K562 (cell line): ENCODE measurements at regions not wholly inside any gene's neighbourhood (a gene's known extent, or its start where the extent isn't known, plus 50 kb on each side); places are given as distances from the start of the nearest gene placed in this dataset.

Source experiments
- ATAC-seq: fragments of 200-7000 bp; cut with Tn5 transposase; 3 replicates; pipeline ENCODE4 v1.9.1; 2020; ENCODE audit warnings: moderate library complexity
- BruUV-seq: library from RNA; stranded (reverse); fragments of 400-500 nt; replicated peaks from 2 replicates; lab custom pipeline; 2021; lab: Mats Ljungman, UMichigan
- CTCF ChIA-PET: fragments of 300-600 bp; formaldehyde crosslinking; extraction: SDS; loops from one replicate; lab custom pipeline; 2021; ENCODE audit warnings: low intra/inter-chr PET ratio; lab: Yijun Ruan, JAX
- POLR2A ChIA-PET: fragments of 300-600, 350-650 bp; sonication (Branson Sonifier 250); formaldehyde crosslinking; extraction: SDS; loops from one replicate; lab custom pipeline; 2021; ENCODE audit warnings: antibody characterized with exemption, inconsistent platforms; lab: Yijun Ruan, JAX
- DNase-seq, 4 experiments: peaks; one replicate each; pipeline versions ENCODE4 v3.0.0 to v3.0.0-alpha.2; 2011 to 2018; ENCODE audit warnings: low spot score in 3 of 4, mixed read lengths in 3 of 4; ENCODE audit errors: extremely low read depth in 1 of 4
- FAIRE-seq: peaks from 2 replicates; lab custom pipeline; 2011; peaks lifted over from hg19 to GRCh38; lab: Jason Lieb, UNC
- H2AFZ ChIP-seq: 2 replicates; pipeline ENCODE4 v1.6.0; 2011; ENCODE audit warnings: low read depth, low read length, control low read depth, inconsistent platforms
- H3K27ac ChIP-seq: fragments of 200-600 bp; 3 replicates; pipeline ENCODE4 v1.8.0; 2011; ENCODE audit warnings: low read depth, mild to moderate bottlenecking, control low read depth, inconsistent platforms, low read length, moderate library complexity, mixed read lengths; ENCODE audit errors: extremely low read depth
- H3K27me3 ChIP-seq, 2 experiments: fragments of 300-600 bp in 1 of 2; 2 replicates in 1 of 2; 3 replicates in 1 of 2; pipeline versions ENCODE4 v1.6.0 to v1.8.0; 2011; ENCODE audit warnings: inconsistent platforms in 2 of 2, low read length in 2 of 2, mild to moderate bottlenecking in 1 of 2, mixed read lengths in 1 of 2, moderate library complexity in 1 of 2; ENCODE audit not compliant: control insufficient read depth in 2 of 2, insufficient read depth in 2 of 2
- H3K36me3 ChIP-seq: fragments of 300-600 bp; 3 replicates; pipeline ENCODE4 v1.8.0; 2011; ENCODE audit warnings: mild to moderate bottlenecking, low read length, inconsistent platforms; ENCODE audit not compliant: control insufficient read depth, insufficient read depth
- H3K4me1 ChIP-seq, 2 experiments: fragments of 200-600 bp in 1 of 2; replicated peaks in 1 of 2; 2 replicates in 1 of 2; 3 replicates in 1 of 2; pipeline versions ENCODE4 v1.5.1 to v1.8.0; 2011; ENCODE audit warnings: inconsistent platforms in 2 of 2, low read length in 2 of 2, mild to moderate bottlenecking in 1 of 2, mixed read lengths in 1 of 2, moderate library complexity in 1 of 2; ENCODE audit not compliant: control insufficient read depth in 2 of 2, insufficient read depth in 2 of 2
- H3K4me2 ChIP-seq: 2 replicates; pipeline ENCODE4 v1.6.1; 2011; ENCODE audit warnings: low read length, control low read depth, inconsistent platforms, mixed read lengths; ENCODE audit not compliant: insufficient read depth
- H3K4me3 ChIP-seq: fragments of 200-600 bp; sonication (generic), shearing (Covaris generic); 2 replicates; pipeline ENCODE4 v1.5.1; 2016; ENCODE audit warnings: control low read depth, inconsistent platforms
- H3K79me2 ChIP-seq: fragments of 200-600 bp; 3 replicates; pipeline ENCODE4 v1.8.0; 2011; ENCODE audit warnings: low read length, inconsistent platforms; ENCODE audit not compliant: control insufficient read depth, insufficient read depth
- H3K9ac ChIP-seq, 2 experiments: 2 replicates each; pipeline versions ENCODE4 v1.6.0 to v1.6.1; 2011; ENCODE audit warnings: low read depth in 2 of 2, low read length in 2 of 2, control low read depth in 1 of 2, inconsistent platforms in 1 of 2, mild to moderate bottlenecking in 1 of 2, mixed read lengths in 1 of 2; ENCODE audit not compliant: insufficient read depth in 1 of 2
- H3K9me1 ChIP-seq: one replicate; pipeline ENCODE4 v1.6.0; 2011; ENCODE audit warnings: inconsistent platforms, mild to moderate bottlenecking, low read length, moderate library complexity; ENCODE audit not compliant: control insufficient read depth, insufficient read depth
- H3K9me3 ChIP-seq: replicated peaks from 2 replicates; pipeline ENCODE4 v1.5.1; 2011; ENCODE audit warnings: low read depth, low read length, inconsistent platforms; ENCODE audit not compliant: control insufficient read depth, insufficient read depth
- H4K20me1 ChIP-seq: replicated peaks from 2 replicates; pipeline ENCODE4 v1.6.1; 2011; ENCODE audit warnings: low read length, inconsistent platforms, mixed read lengths; ENCODE audit not compliant: control insufficient read depth, insufficient read depth
- CBFA2T2 ChIP-seq: fragments of 450-650 bp; conservative IDR thresholded peaks from 2 replicates; pipeline ENCODE4 v1.6.1; 2017; ENCODE audit warnings: mild to moderate bottlenecking
- CHCHD3 ChIP-seq: fragments of 250-450 bp; sonication (Bioruptor Pico); IDR thresholded peaks from 2 replicates; pipeline ENCODE4 v2.1.2; 2022; ENCODE audit warnings: mild to moderate bottlenecking
- CREB1 ChIP-seq, 2 experiments: sonication (generic) in 1 of 2; formaldehyde crosslinking in 1 of 2; IDR thresholded peaks; 2 replicates each; pipeline versions ENCODE4 v1.6.1 to v1.8.0; 2012 to 2022; ENCODE audit warnings: inconsistent platforms in 1 of 2, mild to moderate bottlenecking in 1 of 2, missing genetic modification reagents in 1 of 2, moderate library complexity in 1 of 2
- HNRNPK ChIP-seq: fragments of 200-400 bp; formaldehyde crosslinking; IDR thresholded peaks from one replicate; pipeline ENCODE4 v1.6.1; 2018; ENCODE audit warnings: mild to moderate bottlenecking, low read depth, low read length; ENCODE audit not compliant: poor library complexity, severe bottlenecking
- HOXB6 ChIP-seq: fragments of 250-450 bp; sonication (Bioruptor Pico); IDR thresholded peaks from 2 replicates; pipeline ENCODE4 v1.5.1; 2022; ENCODE audit warnings: mild to moderate bottlenecking, borderline replicate concordance
- KLF1 ChIP-seq: fragments of 450-650 bp; IDR thresholded peaks from 2 replicates; pipeline ENCODE4 v1.6.1; 2016; ENCODE audit warnings: missing genetic modification characterization, missing compliant biosample characterization
- POLR3G ChIP-seq: IDR thresholded peaks from 2 replicates; pipeline ENCODE4 v1.6.1; 2011; ENCODE audit not compliant: insufficient read length, insufficient replicate concordance; ENCODE audit errors: extremely low read depth
- PPARD ChIP-seq: fragments of 250-450 bp; sonication (Bioruptor Pico); IDR thresholded peaks from 2 replicates; pipeline ENCODE4 v1.8.0; 2022; ENCODE audit warnings: inconsistent platforms, mild to moderate bottlenecking, moderate library complexity
- RBM15 ChIP-seq: fragments of 200-400 bp; formaldehyde crosslinking; IDR thresholded peaks from 2 replicates; pipeline ENCODE4 v1.6.1; 2018; ENCODE audit warnings: mild to moderate bottlenecking, low read length, moderate library complexity; ENCODE audit not compliant: insufficient read depth
- TEAD1 ChIP-seq, 2 experiments: fragments of 450-650 bp in 1 of 2; sonication (generic) in 1 of 2; formaldehyde crosslinking; IDR thresholded peaks; 2 replicates each; pipeline versions ENCODE4 v1.4.0 to v1.8.0; 2020 to 2022; ENCODE audit warnings: mild to moderate bottlenecking in 2 of 2, missing genetic modification reagents in 1 of 2
- TSHZ1 ChIP-seq: fragments of 250-450 bp; sonication (Bioruptor Pico); IDR thresholded peaks from 2 replicates; pipeline ENCODE4 v1.4.0; 2020; ENCODE audit warnings: mild to moderate bottlenecking, moderate library complexity
- ZBTB1 ChIP-seq: sonication (generic); formaldehyde crosslinking; IDR thresholded peaks from 2 replicates; pipeline ENCODE4 v1.8.1; 2023; ENCODE audit warnings: missing genetic modification reagents, low read depth, mild to moderate bottlenecking, borderline replicate concordance
- ZFP30 ChIP-seq: fragments of 250-450 bp; sonication (Bioruptor Pico); IDR thresholded peaks from 2 replicates; pipeline ENCODE4 v1.8.0; 2022; ENCODE audit warnings: moderate library complexity, mild to moderate bottlenecking, inconsistent platforms, borderline replicate concordance
- ZNF143 ChIP-seq: sonication (generic); formaldehyde crosslinking; IDR thresholded peaks from 2 replicates; pipeline ENCODE4 v1.9.0; 2022; ENCODE audit warnings: mild to moderate bottlenecking, missing genetic modification reagents
- WGBS: fragments of 100-300 bp; shearing (Covaris generic); methylation state at CpG from one replicate; pipeline ENCODE4 v1.1.6; 2016; ENCODE audit warnings: low coverage, mixed read lengths; ENCODE audit not compliant: insufficient coverage; ENCODE audit errors: missing lambda C conversion rate; 5-methylcytosine and 5-hydroxymethylcytosine counted together
- in situ Hi-C: fragments of 300-500 bp; cut with MboI; formaldehyde crosslinking; loops from 4 replicates; pipeline ENCODE4 v1.15.0; 2018; ENCODE audit warnings: inconsistent platforms, mixed read lengths
- intact Hi-C: fragments of 100-400 bp; cut with micrococcal nuclease; formaldehyde crosslinking; loops from 2 replicates; pipeline ENCODE4 v1.14.2; 2022
- TF ChIP-seq, protein P1 (sequence below): fragments of 450-650 bp; formaldehyde crosslinking; IDR thresholded peaks from 2 replicates; pipeline ENCODE4 v1.4.0; 2022; ENCODE audit warnings: missing genetic modification characterization
- TF ChIP-seq, protein P2 (sequence below): fragments of 450-650 bp; formaldehyde crosslinking; IDR thresholded peaks from 2 replicates; pipeline ENCODE4 v1.4.0; 2020; ENCODE audit warnings: mild to moderate bottlenecking, moderate library complexity
- TF ChIP-seq, protein P3 (sequence below): sonication (generic); formaldehyde crosslinking; IDR thresholded peaks from 2 replicates; pipeline ENCODE4 v1.8.0; 2022; ENCODE audit warnings: missing genetic modification reagents, mild to moderate bottlenecking, borderline replicate concordance

GRCh38 chr5:158389786-158390185 is 530.8 kb upstream of the CLINT1 start:
- H3K9ac ChIP-seq: no peak overlapping the region
- H4K20me1 ChIP-seq: no peaks in the 10 kb centered on the region
- H3K9me3 ChIP-seq: no peaks in the 10 kb centered on the region; the same call in 1 of the 2 replicates
- DNase-seq: no peak
- H2AFZ ChIP-seq: no peak overlapping the region
- no peak overlapping the region for H3K4me2 ChIP-seq
- no peak for FAIRE-seq
- no peak for ATAC-seq
- BruUV-seq: no TSS peak
- CTCF ChIA-PET: no interaction called here
- no peaks in the 10 kb centered on the region for H3K27me3 ChIP-seq
- H3K79me2 ChIP-seq: no peaks in the 10 kb centered on the region
- POLR2A ChIA-PET: no interaction called here
- no peaks in the 10 kb centered on the region for H3K4me1 ChIP-seq
- intact Hi-C loops (no loop called here), in situ Hi-C loops (no loop called here)
- H3K36me3 ChIP-seq: no peaks in the 10 kb centered on the region
- H3K4me3 ChIP-seq: no peak overlapping the region
- H3K27ac ChIP-seq: no peak overlapping the region
- 0% methylated on average over 4 of the region's 4 CpGs for WGBS
- no peaks in the 10 kb centered on the region for H3K9me1 ChIP-seq
- TF ChIP-seq POLR3G (no peak), RBM15 (no peak), HOXB6 (CRISPR knock-in tag) (no peak), KLF1 (tag) (no peak), HNRNPK (no peak), TEAD1 (CRISPR knock-in tag; IDR thresholded peaks at IDR 0.05) (no peak), TSHZ1 (no peak), ZFP30 (CRISPR knock-in tag) (no peak), CBFA2T2 (no peak), ZNF143 (no peak), ZBTB1 (no peak), CHCHD3 (CRISPR knock-in tag) (no peak), CREB1 (IDR thresholded peaks at IDR 0.05) (no peak), CREB1 (CRISPR knock-in tag; IDR thresholded peaks at IDR 0.05) (no peak), PPARD (CRISPR knock-in tag) (no peak)
- TF ChIP-seq, protein P1, sequence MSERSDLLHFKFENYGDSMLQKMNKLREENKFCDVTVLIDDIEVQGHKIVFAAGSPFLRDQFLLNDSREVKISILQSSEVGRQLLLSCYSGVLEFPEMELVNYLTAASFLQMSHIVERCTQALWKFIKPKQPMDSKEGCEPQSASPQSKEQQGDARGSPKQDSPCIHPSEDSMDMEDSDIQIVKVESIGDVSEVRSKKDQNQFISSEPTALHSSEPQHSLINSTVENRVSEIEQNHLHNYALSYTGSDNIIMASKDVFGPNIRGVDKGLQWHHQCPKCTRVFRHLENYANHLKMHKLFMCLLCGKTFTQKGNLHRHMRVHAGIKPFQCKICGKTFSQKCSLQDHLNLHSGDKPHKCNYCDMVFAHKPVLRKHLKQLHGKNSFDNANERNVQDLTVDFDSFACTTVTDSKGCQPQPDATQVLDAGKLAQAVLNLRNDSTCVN (CRISPR knock-in tag): no peak
- TF ChIP-seq, protein P2, sequence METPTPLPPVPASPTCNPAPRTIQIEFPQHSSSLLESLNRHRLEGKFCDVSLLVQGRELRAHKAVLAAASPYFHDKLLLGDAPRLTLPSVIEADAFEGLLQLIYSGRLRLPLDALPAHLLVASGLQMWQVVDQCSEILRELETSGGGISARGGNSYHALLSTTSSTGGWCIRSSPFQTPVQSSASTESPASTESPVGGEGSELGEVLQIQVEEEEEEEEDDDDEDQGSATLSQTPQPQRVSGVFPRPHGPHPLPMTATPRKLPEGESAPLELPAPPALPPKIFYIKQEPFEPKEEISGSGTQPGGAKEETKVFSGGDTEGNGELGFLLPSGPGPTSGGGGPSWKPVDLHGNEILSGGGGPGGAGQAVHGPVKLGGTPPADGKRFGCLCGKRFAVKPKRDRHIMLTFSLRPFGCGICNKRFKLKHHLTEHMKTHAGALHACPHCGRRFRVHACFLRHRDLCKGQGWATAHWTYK (CRISPR knock-in tag): no peak
- TF ChIP-seq, protein P3, sequence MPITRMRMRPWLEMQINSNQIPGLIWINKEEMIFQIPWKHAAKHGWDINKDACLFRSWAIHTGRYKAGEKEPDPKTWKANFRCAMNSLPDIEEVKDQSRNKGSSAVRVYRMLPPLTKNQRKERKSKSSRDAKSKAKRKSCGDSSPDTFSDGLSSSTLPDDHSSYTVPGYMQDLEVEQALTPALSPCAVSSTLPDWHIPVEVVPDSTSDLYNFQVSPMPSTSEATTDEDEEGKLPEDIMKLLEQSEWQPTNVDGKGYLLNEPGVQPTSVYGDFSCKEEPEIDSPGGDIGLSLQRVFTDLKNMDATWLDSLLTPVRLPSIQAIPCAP: no peak
